ENCODE measurements at regions not wholly inside any gene's neighbourhood (a gene's known extent, or its start where the extent isn't known, plus 50 kb on each side); places are given as distances from the start of the nearest gene placed in this dataset.

DNA sequence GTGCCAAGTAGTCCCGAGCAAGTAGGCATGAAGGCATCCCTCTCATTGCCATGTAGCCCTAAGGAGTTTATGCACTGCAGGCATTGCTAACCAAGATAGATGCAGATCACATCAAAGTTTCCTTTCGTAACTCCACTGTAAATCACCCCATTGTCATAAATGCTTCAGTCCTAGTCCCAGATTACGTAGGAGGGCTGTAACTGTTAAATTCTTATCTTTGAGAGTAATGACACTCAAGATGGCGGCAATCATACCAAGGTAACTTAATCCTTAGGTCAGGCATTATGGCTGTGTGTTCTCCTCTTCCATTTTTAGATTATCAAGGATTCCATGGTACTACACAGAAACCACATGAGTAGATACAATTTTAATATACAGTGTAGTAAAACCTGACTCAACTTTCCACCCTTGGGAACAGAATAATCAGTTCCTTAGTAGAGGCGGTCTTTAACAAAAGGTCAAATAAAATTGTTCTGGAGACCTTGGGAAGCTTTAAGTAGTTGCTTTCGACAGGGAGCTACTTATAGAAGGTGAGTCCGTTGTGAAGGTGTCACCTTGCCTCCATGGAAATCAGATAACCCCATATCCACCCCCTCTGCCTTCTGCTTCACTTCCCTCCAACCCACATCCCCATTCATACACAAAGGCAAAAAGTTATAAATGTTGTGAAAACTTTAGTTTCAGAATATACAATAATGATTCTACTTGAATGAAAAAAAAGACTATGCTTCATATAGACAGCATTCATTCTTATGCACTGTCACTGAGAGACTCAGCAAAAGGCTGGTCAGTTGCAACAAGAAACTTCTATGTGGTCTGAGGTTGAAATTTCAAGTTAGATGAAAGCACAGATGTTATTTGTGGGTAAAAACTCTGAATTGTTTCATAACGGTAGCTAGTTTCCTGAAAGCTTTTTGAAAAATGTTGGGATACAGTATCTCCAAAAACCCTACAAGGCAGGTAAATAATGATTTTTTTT, 64.8 kb upstream of the GALNT5 start:
- peak overlapping the region in 1 of 2 experiments; percentile 30; a peak in 1 of 6 replicates for H3K27ac ChIP-seq
- H3K4me2 ChIP-seq = no peak overlapping the region
- no peaks in the 10 kb centered on the region for H3K9me3 ChIP-seq
- no peak overlapping the region for H3K4me3 ChIP-seq
- 90% methylated on average over 8 of the region's 8 CpGs for WGBS (ENCODE audit: missing lambda C conversion rate)
- CTCF ChIA-PET = interaction anchor here (0.7 to 1.8 kb wide), 15 partner anchors 9 to 1816 kb away, joined by 3 to 9 read pairs (median 4); no protein-coding TSS in a partner anchor
- no peak for TF ChIP-seq EHF (CRISPR knock-in tag; IDR thresholded peaks at IDR 0.05)
- no peak for TF ChIP-seq KDM5A (IDR thresholded peaks at IDR 0.05)
- TF ChIP-seq ESRRA (IDR thresholded peaks at IDR 0.05; ENCODE audit: borderline replicate concordance, low read length) = no peak
- TF ChIP-seq NR3C1 (IDR thresholded peaks at IDR 0.05) = no peak
- TF ChIP-seq ZC3H11A (IDR thresholded peaks at IDR 0.05) = no peak
- no peak for TF ChIP-seq FOXS1 (CRISPR knock-in tag; IDR thresholded peaks at IDR 0.05)
- TF ChIP-seq, protein P1, sequence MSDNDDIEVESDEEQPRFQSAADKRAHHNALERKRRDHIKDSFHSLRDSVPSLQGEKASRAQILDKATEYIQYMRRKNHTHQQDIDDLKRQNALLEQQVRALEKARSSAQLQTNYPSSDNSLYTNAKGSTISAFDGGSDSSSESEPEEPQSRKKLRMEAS (IDR thresholded peaks at IDR 0.05) = no peak
- DNase-seq (ENCODE audit: low read depth in 1 of 2, low spot score in 1 of 2) = no peak
- POLR2A ChIA-PET = interaction anchor here (1.4 kb wide), 1 partner anchor 858 kb away, joined by 3 read pairs; no protein-coding TSS in a partner anchor
- ATAC-seq = no peak
- FAIRE-seq = no peak
- peaks cover 5% of the 10 kb centered on the region; the same call in 1 of the 3 replicates for H3K4me1 ChIP-seq

DNA sequence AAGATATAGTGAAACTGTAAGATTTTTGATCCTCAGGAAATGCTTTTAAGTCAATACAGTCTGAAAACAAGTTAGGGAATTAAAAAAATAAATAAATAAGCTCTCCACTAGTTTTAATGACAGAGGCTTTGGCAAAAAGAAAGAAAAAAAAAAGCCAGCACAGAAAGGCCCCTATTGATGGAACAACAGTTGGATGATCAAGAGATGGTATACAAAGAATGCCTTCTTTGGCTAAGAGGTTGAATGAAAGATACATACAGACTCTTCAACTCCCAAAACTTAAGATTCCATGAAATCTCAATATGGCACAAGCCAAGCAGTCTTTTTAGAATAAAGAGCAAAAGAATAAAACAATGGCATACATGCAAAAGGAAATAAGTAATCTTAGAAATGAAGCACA, 64.0 kb upstream of the GALNT5 start:
- H3K4me1 ChIP-seq = peaks cover 5% of the 10 kb centered on the region; the same call in 1 of the 3 replicates
- ChIA-PET POLR2A (interaction anchor here (1.4 kb wide), 1 partner anchor 859 kb away, joined by 3 read pairs; no protein-coding TSS in a partner anchor), CTCF (interaction anchor here (0.6 to 1.8 kb wide), 28 partner anchors 10 to 1817 kb away, joined by 3 to 9 read pairs (median 3); partner anchors contain the start of gene NR4A2)
- no peak for TF ChIP-seq NFE2L2 (conservative IDR thresholded peaks at IDR 0.05; ENCODE audit: low read length)
- TF ChIP-seq GATA3 (IDR thresholded peaks at IDR 0.05; ENCODE audit: borderline replicate concordance) = no peak
- no peak for TF ChIP-seq HOXB5 (CRISPR knock-in tag; IDR thresholded peaks at IDR 0.05)
- no peak for TF ChIP-seq FOXS1 (CRISPR knock-in tag; IDR thresholded peaks at IDR 0.05)
- TF ChIP-seq EHF (CRISPR knock-in tag; IDR thresholded peaks at IDR 0.05) = no peak
- no peak for TF ChIP-seq CBX2 (IDR thresholded peaks at IDR 0.05; ENCODE audit: borderline replicate concordance, low read depth)
- no peak for TF ChIP-seq KDM1A (IDR thresholded peaks at IDR 0.05; ENCODE audit: low read depth)
- no peak for TF ChIP-seq FOSL2 (IDR thresholded peaks at IDR 0.05)
- TF ChIP-seq FOSL2 (CRISPR knock-in tag; IDR thresholded peaks at IDR 0.05) = no peak
- TF ChIP-seq, protein P1 (IDR thresholded peaks at IDR 0.05) = no peak
- TF ChIP-seq TFCP2L1 (CRISPR knock-in tag; IDR thresholded peaks at IDR 0.05) = no peak
- TF ChIP-seq CHD2 (IDR thresholded peaks at IDR 0.05; ENCODE audit: low read length, partially characterized antibody) = no peak
- no peak for TF ChIP-seq RCOR1 (IDR thresholded peaks at IDR 0.05; ENCODE audit: low read depth, low read length)
- TF ChIP-seq FOSB (CRISPR knock-in tag; IDR thresholded peaks at IDR 0.05) = no peak
- no peak for TF ChIP-seq KDM5A (IDR thresholded peaks at IDR 0.05)
- no peak for TF ChIP-seq HEYL (CRISPR knock-in tag; IDR thresholded peaks at IDR 0.05)
- no peak for TF ChIP-seq EP300 (IDR thresholded peaks at IDR 0.05)
- no peak for TF ChIP-seq POLR2AphosphoS2 (conservative IDR thresholded peaks at IDR 0.05; ENCODE audit: low read length)
- no peak for TF ChIP-seq RNF2 (IDR thresholded peaks at IDR 0.05; ENCODE audit: borderline replicate concordance, low read depth)
- no peak for TF ChIP-seq NR3C1 (IDR thresholded peaks at IDR 0.05)
- H3K4me3 ChIP-seq = no peak overlapping the region
- no peak for FAIRE-seq
- H3K27ac ChIP-seq = 0 out of 6 replicates have a peak overlapping the region, but pooled peaks of 1 of the 2 experiments have one; percentile 32
- H3K4me2 ChIP-seq = no peak overlapping the region
- ATAC-seq = no peak
- DNase-seq (ENCODE audit: low read depth in 1 of 2, low spot score in 1 of 2) = no peak
- H3K9me3 ChIP-seq = no peaks in the 10 kb centered on the region

DNA sequence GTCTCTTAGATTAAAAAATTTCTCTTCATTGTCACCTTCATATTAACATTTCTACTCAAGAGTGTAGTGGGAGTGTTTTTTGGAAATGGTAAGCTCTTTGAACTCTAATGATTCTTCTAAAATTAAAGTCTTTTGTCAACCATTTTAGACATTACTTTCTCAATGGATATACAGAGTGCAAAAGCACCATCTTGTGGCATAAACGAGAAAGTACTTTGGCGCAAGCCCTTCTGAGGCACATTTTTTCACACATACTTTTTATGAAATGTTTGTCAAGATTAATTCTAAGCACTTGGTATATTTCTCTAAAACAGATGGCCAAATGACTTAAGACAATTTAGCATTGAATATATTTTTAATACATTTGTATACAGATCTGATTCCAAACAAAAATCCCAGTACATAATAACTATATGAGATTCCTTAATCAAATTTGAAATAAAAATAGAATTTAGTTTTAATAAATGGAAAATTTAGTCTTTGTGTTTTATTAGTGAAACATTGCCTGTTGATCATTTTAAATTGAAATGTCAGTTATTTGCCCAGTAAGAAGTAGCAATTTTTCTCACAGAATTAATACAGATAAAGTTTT, 63.3 kb upstream of the GALNT5 start:
- peak; percentile 20 to 63 for DNase-seq (ENCODE audit: low read depth in 1 of 2, low spot score in 1 of 2)
- ATAC-seq = peak in 1 of 2 experiments; percentile 82; a peak in 3 of 6 replicates
- CTCF ChIA-PET = interaction anchor here (0.6 to 1.8 kb wide), 24 partner anchors 10 to 1817 kb away, joined by 3 to 9 read pairs (median 3); partner anchors contain the start of gene NR4A2
- Histone ChIP-seq H3K27ac (peak overlapping the region in 1 of 2 experiments; percentile 32; a peak in 1 of 6 replicates), H3K4me2 (no peak overlapping the region), H3K4me1 (peaks cover 5% of the 10 kb centered on the region; the same call in 1 of the 3 replicates), H3K9me3 (no peaks in the 10 kb centered on the region), H3K4me3 (no peak overlapping the region)
- TF ChIP-seq RAD21 (conservative IDR thresholded peaks at IDR 0.05 in 1 of 2, IDR thresholded peaks at IDR 0.05 in 1 of 2) (peak; percentile 89 to 96), SMC3 (IDR thresholded peaks at IDR 0.05) (peak; percentile 92), PHF8 (IDR thresholded peaks at IDR 0.05; ENCODE audit: borderline replicate concordance, low read depth) (no peak)
- TF ChIP-seq, protein P2, sequence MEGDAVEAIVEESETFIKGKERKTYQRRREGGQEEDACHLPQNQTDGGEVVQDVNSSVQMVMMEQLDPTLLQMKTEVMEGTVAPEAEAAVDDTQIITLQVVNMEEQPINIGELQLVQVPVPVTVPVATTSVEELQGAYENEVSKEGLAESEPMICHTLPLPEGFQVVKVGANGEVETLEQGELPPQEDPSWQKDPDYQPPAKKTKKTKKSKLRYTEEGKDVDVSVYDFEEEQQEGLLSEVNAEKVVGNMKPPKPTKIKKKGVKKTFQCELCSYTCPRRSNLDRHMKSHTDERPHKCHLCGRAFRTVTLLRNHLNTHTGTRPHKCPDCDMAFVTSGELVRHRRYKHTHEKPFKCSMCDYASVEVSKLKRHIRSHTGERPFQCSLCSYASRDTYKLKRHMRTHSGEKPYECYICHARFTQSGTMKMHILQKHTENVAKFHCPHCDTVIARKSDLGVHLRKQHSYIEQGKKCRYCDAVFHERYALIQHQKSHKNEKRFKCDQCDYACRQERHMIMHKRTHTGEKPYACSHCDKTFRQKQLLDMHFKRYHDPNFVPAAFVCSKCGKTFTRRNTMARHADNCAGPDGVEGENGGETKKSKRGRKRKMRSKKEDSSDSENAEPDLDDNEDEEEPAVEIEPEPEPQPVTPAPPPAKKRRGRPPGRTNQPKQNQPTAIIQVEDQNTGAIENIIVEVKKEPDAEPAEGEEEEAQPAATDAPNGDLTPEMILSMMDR (IDR thresholded peaks at IDR 0.05) = peak; percentile 90
- TF ChIP-seq, protein P3, sequence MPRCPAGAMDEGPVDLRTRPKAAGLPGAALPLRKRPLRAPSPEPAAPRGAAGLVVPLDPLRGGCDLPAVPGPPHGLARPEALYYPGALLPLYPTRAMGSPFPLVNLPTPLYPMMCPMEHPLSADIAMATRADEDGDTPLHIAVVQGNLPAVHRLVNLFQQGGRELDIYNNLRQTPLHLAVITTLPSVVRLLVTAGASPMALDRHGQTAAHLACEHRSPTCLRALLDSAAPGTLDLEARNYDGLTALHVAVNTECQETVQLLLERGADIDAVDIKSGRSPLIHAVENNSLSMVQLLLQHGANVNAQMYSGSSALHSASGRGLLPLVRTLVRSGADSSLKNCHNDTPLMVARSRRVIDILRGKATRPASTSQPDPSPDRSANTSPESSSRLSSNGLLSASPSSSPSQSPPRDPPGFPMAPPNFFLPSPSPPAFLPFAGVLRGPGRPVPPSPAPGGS (IDR thresholded peaks at IDR 0.05) = no peak
- POLR2A ChIA-PET = interaction anchor here (1.4 kb wide), 1 partner anchor 859 kb away, joined by 3 read pairs; no protein-coding TSS in a partner anchor
- no peak for FAIRE-seq
- 0% methylated on average over 2 of the region's 2 CpGs for WGBS (ENCODE audit: missing lambda C conversion rate)

Data from A549 (cell line).